GM19438 (cell line): ENCODE measurements at regions not wholly inside any gene's neighbourhood (a gene's known extent, or its start where the extent isn't known, plus 50 kb on each side); places are given as distances from the start of the nearest gene placed in this dataset.
A peak's percentile ranks its signal among the peaks of the same experiment; 100 is the strongest.
"Not testable (repeated sequence)": the region's sequence is repeated elsewhere in the genome, so short reads cannot be mapped to it uniquely, and the experiment has no call there.

Experiments
- ATAC-seq: cut with Tn5 transposase; IDR thresholded peaks from one replicate; pipeline ENCODE4 v1.9.1; 2021; ENCODE audit warnings: low read depth; ENCODE audit not compliant: unreplicated experiment

- not testable (repeated sequence) for ATAC-seq
These were observed 55.2 kb downstream of the GOLGA8B start for GRCh38 chr15:34528055-34528754.

GRCh38 chr15:34527641-34528040, 55.8 kb downstream of the GOLGA8B start:
- not testable (repeated sequence) for ATAC-seq

- ATAC-seq = not testable (repeated sequence)
These were observed 59.6 kb downstream of the GOLGA8B start for GRCh38 chr15:34523849-34524248.

- ATAC-seq = not testable (repeated sequence)
These were observed 60.9 kb downstream of the GOLGA8B start for GRCh38 chr15:34522601-34523000.

GRCh38 chr15:34521802-34522485, 61.5 kb downstream of the GOLGA8B start:
- ATAC-seq = not testable (repeated sequence)

GRCh38 chr15:34520566-34520965, 62.9 kb downstream of the GOLGA8B start:
- no peak for ATAC-seq

GRCh38 chr15:34520010-34520409, 63.4 kb downstream of the GOLGA8B start:
- ATAC-seq = not testable (repeated sequence)

- peak; percentile 58 for ATAC-seq
These were observed 69.2 kb downstream of the GOLGA8B start for GRCh38 chr15:34514251-34514670.

- no peak for ATAC-seq
These were observed 70.8 kb downstream of the GOLGA8B start for GRCh38 chr15:34512628-34513027.

GRCh38 chr15:34501131-34501530, 63.5 kb upstream of the GOLGA8A start:
- no peak for ATAC-seq

- no peak for ATAC-seq
These were observed 58.8 kb upstream of the GOLGA8A start for GRCh38 chr15:34496207-34496995.

GRCh38 chr15:34495707-34496106, 58.1 kb upstream of the GOLGA8A start:
- not testable (repeated sequence) for ATAC-seq

- no peak for ATAC-seq
These were observed 56.4 kb upstream of the GOLGA8A start for GRCh38 chr15:34494084-34494399.

- no peak for ATAC-seq
These were observed 55.4 kb upstream of the GOLGA8A start for GRCh38 chr15:34493001-34493400.

- ATAC-seq = not testable (repeated sequence)
These were observed 53.9 kb upstream of the GOLGA8A start for GRCh38 chr15:34491488-34491887.

- no peak for ATAC-seq
These were observed 53.0 kb upstream of the GOLGA8A start for GRCh38 chr15:34490417-34491193.

GRCh38 chr15:34488973-34489959, 51.7 kb upstream of the GOLGA8A start:
- not testable (repeated sequence) for ATAC-seq
